Loucy (cell line): ENCODE measurements at regions not wholly inside any gene's neighbourhood (a gene's known extent, or its start where the extent isn't known, plus 50 kb on each side); places are given as distances from the start of the nearest gene placed in this dataset.
A peak's percentile ranks its signal among the peaks of the same experiment; 100 is the strongest.

ENCODE experiments used
- H2AFZ ChIP-seq: fragments of 200-600 bp; sonication (generic); 2 replicates; pipeline ENCODE4 v1.6.0; 2016; ENCODE audit warnings: antibody characterized with exemption, mild to moderate bottlenecking, low read length, moderate library complexity
- H3F3A ChIP-seq: fragments of 200-600 bp; 2 replicates; pipeline ENCODE4 v1.6.0; 2016; ENCODE audit warnings: antibody characterized with exemption, low read depth, mild to moderate bottlenecking
- H3K27me3 ChIP-seq: fragments of 200-600 bp; sonication (generic); 2 replicates; pipeline ENCODE4 v1.6.1; 2014; ENCODE audit warnings: low read length, mild to moderate bottlenecking; ENCODE audit not compliant: insufficient read depth, poor library complexity, severe bottlenecking
- H3K36me3 ChIP-seq: fragments of 200-600 bp; sonication (generic); 2 replicates; pipeline ENCODE4 v1.6.1; 2016; ENCODE audit warnings: low read length; ENCODE audit not compliant: insufficient read depth
- H3K4me1 ChIP-seq: fragments of 200-600 bp; sonication (generic); 2 replicates; pipeline ENCODE4 v1.5.1; 2014; ENCODE audit warnings: low read length, mild to moderate bottlenecking; ENCODE audit not compliant: insufficient read depth, poor library complexity, severe bottlenecking
- H3K4me2 ChIP-seq: fragments of 200-600 bp; sonication (generic); 2 replicates; pipeline ENCODE4 v1.6.0; 2014; ENCODE audit warnings: antibody characterized with exemption, low read length, low read depth, mild to moderate bottlenecking; ENCODE audit not compliant: poor library complexity, severe bottlenecking
- H3K4me3 ChIP-seq: fragments of 200-600 bp; sonication (generic); 2 replicates; pipeline ENCODE4 v1.5.1; 2014; ENCODE audit warnings: low read length, mild to moderate bottlenecking, mixed read lengths; ENCODE audit not compliant: poor library complexity, severe bottlenecking
- H3K79me2 ChIP-seq: fragments of 200-600 bp; sonication (generic); 2 replicates; pipeline ENCODE4 v1.6.1; 2014; ENCODE audit warnings: low read length; ENCODE audit not compliant: insufficient read depth
- H3K9ac ChIP-seq: fragments of 200-600 bp; sonication (generic); 2 replicates; pipeline ENCODE4 v1.6.0; 2014; ENCODE audit warnings: mild to moderate bottlenecking, low read depth, low read length, moderate library complexity; ENCODE audit not compliant: poor library complexity, severe bottlenecking
- H3K9me2 ChIP-seq: fragments of 200-600 bp; sonication (generic); replicated peaks from 2 replicates; pipeline ENCODE4 v1.6.1; 2016; ENCODE audit warnings: low read depth, low read length, mixed read lengths
- H3K9me3 ChIP-seq: fragments of 200-600 bp; sonication (generic); 2 replicates; pipeline ENCODE4 v1.6.1; 2014; ENCODE audit warnings: mild to moderate bottlenecking, antibody characterized with exemption, low read length, low read depth; ENCODE audit not compliant: insufficient read depth
- H4K20me1 ChIP-seq: fragments of 200-600 bp; sonication (generic); 2 replicates; pipeline ENCODE4 v1.6.0; 2014; ENCODE audit warnings: antibody characterized with exemption, low read length, mild to moderate bottlenecking; ENCODE audit not compliant: insufficient read depth, poor library complexity, severe bottlenecking
- EZH2phosphoT487 ChIP-seq: fragments of 200-600 bp; IDR thresholded peaks from 2 replicates; pipeline ENCODE4 v1.6.1; 2018; ENCODE audit warnings: antibody characterized with exemption, mild to moderate bottlenecking, moderate library complexity, borderline replicate concordance
- TF ChIP-seq, protein P1 (sequence below): fragments of 200-600 bp; sonication (generic); conservative IDR thresholded peaks from 2 replicates; pipeline ENCODE4 v1.5.1; 2014; ENCODE audit warnings: mild to moderate bottlenecking, antibody characterized with exemption, low read length

DNA sequence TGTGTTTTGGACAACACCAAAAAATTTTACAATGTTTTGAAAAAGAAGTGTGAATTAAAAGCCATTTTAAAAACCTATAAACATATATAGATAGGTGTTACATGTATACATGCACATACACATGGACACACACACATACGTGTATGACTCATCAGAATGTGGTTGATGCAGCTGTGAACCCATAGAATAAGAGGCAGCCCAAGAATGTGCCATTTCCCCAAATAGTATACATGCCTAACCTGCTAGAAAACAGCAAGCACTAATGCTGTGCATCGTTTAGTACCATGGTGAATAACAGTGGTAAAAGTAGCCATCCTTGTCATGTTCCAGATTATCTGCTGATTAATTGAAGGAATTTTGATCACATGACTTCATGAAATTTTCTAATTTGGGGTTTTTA is 149.0 kb downstream of the DSEL start:
- Histone ChIP-seq H3F3A (no peaks in the 10 kb centered on the region; the same call in 1 of the 2 replicates), H3K9me3 (no peaks in the 10 kb centered on the region), H4K20me1 (no peaks in the 10 kb centered on the region), H2AFZ (no peak overlapping the region), H3K9me2 (no peaks in the 10 kb centered on the region), H3K79me2 (no peaks in the 10 kb centered on the region), H3K27me3 (no peaks in the 10 kb centered on the region), H3K4me3 (no peak overlapping the region), H3K4me2 (no peak overlapping the region), H3K36me3 (no peaks in the 10 kb centered on the region), H3K4me1 (peaks cover 25% of the 10 kb centered on the region), H3K9ac (no peak overlapping the region)
- TF ChIP-seq, protein P1, sequence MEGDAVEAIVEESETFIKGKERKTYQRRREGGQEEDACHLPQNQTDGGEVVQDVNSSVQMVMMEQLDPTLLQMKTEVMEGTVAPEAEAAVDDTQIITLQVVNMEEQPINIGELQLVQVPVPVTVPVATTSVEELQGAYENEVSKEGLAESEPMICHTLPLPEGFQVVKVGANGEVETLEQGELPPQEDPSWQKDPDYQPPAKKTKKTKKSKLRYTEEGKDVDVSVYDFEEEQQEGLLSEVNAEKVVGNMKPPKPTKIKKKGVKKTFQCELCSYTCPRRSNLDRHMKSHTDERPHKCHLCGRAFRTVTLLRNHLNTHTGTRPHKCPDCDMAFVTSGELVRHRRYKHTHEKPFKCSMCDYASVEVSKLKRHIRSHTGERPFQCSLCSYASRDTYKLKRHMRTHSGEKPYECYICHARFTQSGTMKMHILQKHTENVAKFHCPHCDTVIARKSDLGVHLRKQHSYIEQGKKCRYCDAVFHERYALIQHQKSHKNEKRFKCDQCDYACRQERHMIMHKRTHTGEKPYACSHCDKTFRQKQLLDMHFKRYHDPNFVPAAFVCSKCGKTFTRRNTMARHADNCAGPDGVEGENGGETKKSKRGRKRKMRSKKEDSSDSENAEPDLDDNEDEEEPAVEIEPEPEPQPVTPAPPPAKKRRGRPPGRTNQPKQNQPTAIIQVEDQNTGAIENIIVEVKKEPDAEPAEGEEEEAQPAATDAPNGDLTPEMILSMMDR, result no peak
- TF ChIP-seq EZH2phosphoT487, result no peak

DNA sequence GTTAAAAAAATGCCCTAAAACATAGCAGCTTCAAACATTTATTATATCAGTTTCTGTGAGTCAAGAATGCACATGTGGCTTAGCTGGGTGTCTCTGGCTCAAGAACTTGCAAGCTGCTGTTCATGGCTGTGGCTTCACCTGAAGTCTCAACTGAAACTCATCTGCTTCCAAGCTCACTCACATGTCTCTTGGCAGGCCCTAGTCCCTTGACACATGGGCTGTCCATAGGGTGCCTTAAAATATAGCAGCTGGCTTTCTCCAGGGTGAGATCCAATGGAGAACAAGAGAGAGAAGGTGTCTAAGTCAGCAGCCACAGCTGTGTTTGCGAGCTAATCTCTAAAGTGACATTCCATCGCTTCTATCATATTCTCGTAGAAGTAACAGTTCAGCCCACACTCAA is 152.8 kb downstream of the DSEL start:
- Histone ChIP-seq H3K9me3 (no peaks in the 10 kb centered on the region), H3K79me2 (no peaks in the 10 kb centered on the region), H3F3A (no peaks in the 10 kb centered on the region; the same call in 1 of the 2 replicates), H3K4me3 (no peak overlapping the region), H3K27me3 (no peaks in the 10 kb centered on the region), H4K20me1 (no peaks in the 10 kb centered on the region), H3K9ac (no peak overlapping the region), H3K4me1 (peaks cover 36% of the 10 kb centered on the region), H2AFZ (0 out of 2 replicates have a peak overlapping the region, but pooled peaks have one; percentile 35), H3K36me3 (no peaks in the 10 kb centered on the region), H3K9me2 (no peaks in the 10 kb centered on the region), H3K4me2 (peak overlapping the region; percentile 37)
- TF ChIP-seq, protein P1, result no peak
- no peak for TF ChIP-seq EZH2phosphoT487

- H2AFZ ChIP-seq, result no peak overlapping the region
- TF ChIP-seq, protein P1, result no peak
- peak; percentile 24; the same call in 1 of the 2 replicates for TF ChIP-seq EZH2phosphoT487
- no peaks in the 10 kb centered on the region for H3K79me2 ChIP-seq
- no peaks in the 10 kb centered on the region for H3K27me3 ChIP-seq
- no peak overlapping the region for H3K9ac ChIP-seq
- peak overlapping the region; percentile 37 for H3K4me2 ChIP-seq
- no peaks in the 10 kb centered on the region for H3K9me2 ChIP-seq
- H3K4me1 ChIP-seq, result peaks cover 36% of the 10 kb centered on the region
- H4K20me1 ChIP-seq, result no peaks in the 10 kb centered on the region
- H3K36me3 ChIP-seq, result no peaks in the 10 kb centered on the region
- H3K4me3 ChIP-seq, result no peak overlapping the region
- no peaks in the 10 kb centered on the region for H3K9me3 ChIP-seq
- no peaks in the 10 kb centered on the region; the same call in 1 of the 2 replicates for H3F3A ChIP-seq
Measured at GRCh38 chr18:67362906-67363305, 153.6 kb downstream of the DSEL start.
